WERI-Rb-1 (cell line): ENCODE measurements at regions not wholly inside any gene's neighbourhood (a gene's known extent, or its start where the extent isn't known, plus 50 kb on each side); places are given as distances from the start of the nearest gene placed in this dataset.

Experiments
- DNase-seq: peaks from one replicate; pipeline ENCODE4 v3.0.0-alpha.2; 2020
- H3K27ac ChIP-seq: fragments of 250-450 bp; sonication (Bioruptor Pico); 2 replicates; pipeline ENCODE4 v1.5.1; 2020; ENCODE audit warnings: mild to moderate bottlenecking, moderate library complexity
- H3K27me3 ChIP-seq: fragments of 250-450 bp; sonication (Bioruptor Pico); 2 replicates; pipeline ENCODE4 v1.5.1; 2021; ENCODE audit warnings: mild to moderate bottlenecking, low read depth, moderate library complexity; ENCODE audit not compliant: insufficient read depth, severe bottlenecking
- H3K36me3 ChIP-seq: fragments of 250-450 bp; sonication (Bioruptor Pico); 2 replicates; pipeline ENCODE4 v1.5.1; 2020; ENCODE audit warnings: mild to moderate bottlenecking, moderate library complexity
- H3K4me3 ChIP-seq: 2 replicates; pipeline ENCODE4 v1.5.1; 2011; ENCODE audit warnings: low read depth, mild to moderate bottlenecking, control low read depth, low read length
- H3K9me3 ChIP-seq: fragments of 250-450 bp; sonication (Bioruptor Pico); 2 replicates; pipeline ENCODE4 v1.5.1; 2021; ENCODE audit warnings: mild to moderate bottlenecking, moderate library complexity; ENCODE audit not compliant: severe bottlenecking
- CTCF ChIP-seq: IDR thresholded peaks from 2 replicates; pipeline ENCODE4 v1.5.1; 2011; ENCODE audit warnings: low read depth, mild to moderate bottlenecking, control low read depth, inconsistent platforms, low read length

DNA sequence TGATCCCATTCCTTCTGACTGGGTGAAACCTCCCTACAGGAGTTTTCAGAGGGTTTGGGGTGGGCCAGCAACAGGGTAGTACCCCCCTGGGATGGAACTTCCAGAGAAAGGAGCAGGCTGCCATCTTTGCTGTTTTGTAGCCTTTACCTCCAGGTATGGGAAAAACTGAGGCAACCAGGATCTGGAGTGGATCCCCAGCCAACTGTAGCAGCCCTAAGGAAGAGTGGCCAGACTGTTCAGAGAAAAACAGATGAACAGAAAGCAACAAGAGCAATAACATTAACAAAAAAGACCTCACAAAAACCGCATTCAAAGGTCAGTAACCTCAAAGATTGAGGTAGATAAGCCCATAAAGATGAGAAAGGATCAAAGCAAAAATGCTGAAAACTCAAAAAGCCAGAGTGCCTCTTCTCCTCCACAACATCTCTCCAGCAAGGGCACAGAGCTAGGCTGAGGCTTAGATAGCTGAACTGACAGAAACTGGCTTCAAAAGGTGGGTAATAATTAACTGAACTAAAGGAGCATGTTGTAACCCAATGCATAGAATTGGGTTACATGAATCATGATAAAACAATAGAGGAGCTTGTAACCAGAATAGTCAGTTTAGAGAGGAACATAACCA lies 1288.6 kb upstream of the CNTN5 start:
- no peak overlapping the region for H3K27ac ChIP-seq
- H3K27me3 ChIP-seq = no peaks in the 10 kb centered on the region
- TF ChIP-seq CTCF = no peak
- H3K9me3 ChIP-seq = no peaks in the 10 kb centered on the region
- H3K4me3 ChIP-seq = no peak overlapping the region
- DNase-seq = no peak
- no peaks in the 10 kb centered on the region for H3K36me3 ChIP-seq

- Histone ChIP-seq H3K4me3 (no peak overlapping the region), H3K27me3 (no peaks in the 10 kb centered on the region), H3K27ac (no peak overlapping the region), H3K36me3 (no peaks in the 10 kb centered on the region), H3K9me3 (peaks cover 6% of the 10 kb centered on the region)
- no peak for TF ChIP-seq CTCF
- no peak for DNase-seq
Measured at GRCh38 chr11:97738751-97739150, 1282.0 kb upstream of the CNTN5 start.

- no peak for DNase-seq
- TF ChIP-seq CTCF = no peak
- Histone ChIP-seq H3K27me3 (no peaks in the 10 kb centered on the region), H3K36me3 (no peaks in the 10 kb centered on the region), H3K9me3 (peaks cover 6% of the 10 kb centered on the region), H3K4me3 (no peak overlapping the region), H3K27ac (no peak overlapping the region)
Measured at GRCh38 chr11:97739932-97740800, 1280.6 kb upstream of the CNTN5 start.

DNA sequence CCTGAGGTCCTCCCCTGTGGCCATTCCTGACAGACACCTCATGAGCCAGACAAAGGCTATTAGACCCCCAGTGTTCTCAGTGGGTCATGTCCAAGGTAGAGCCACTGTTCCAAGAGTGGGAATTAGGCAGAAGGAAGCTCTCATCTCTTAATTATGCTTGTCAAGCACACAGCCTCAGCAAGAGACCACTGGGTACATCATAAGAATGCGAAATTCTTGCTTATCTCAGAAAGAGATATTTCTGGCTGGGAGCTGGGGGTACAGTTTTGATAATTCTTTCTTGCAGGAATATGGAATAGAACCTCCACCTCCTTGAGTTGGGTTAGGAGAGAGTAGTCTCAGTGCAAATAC lies 1280.0 kb upstream of the CNTN5 start:
- no peak overlapping the region for H3K4me3 ChIP-seq
- H3K36me3 ChIP-seq = no peaks in the 10 kb centered on the region
- DNase-seq = no peak
- peaks cover 6% of the 10 kb centered on the region for H3K9me3 ChIP-seq
- no peaks in the 10 kb centered on the region for H3K27me3 ChIP-seq
- no peak overlapping the region for H3K27ac ChIP-seq
- no peak for TF ChIP-seq CTCF

DNA sequence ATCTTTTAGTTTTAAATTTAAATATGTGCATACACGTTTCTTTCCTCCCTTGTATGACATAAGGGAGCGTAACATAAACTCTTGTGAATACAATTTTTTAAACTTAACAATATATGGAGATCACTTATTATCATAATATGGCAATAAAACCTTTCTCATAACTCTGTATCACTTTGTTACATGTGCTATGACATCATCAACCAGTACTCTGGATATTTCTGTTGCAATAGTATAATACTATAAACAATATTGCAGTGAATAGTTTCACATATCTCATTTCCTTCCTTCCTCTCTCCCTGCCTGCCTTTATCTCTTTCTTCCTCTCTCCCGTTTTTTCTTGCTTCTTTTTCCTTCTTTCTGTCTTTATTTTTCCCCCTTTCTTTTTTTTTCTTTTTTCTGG lies 1278.0 kb upstream of the CNTN5 start:
- Histone ChIP-seq H3K4me3 (no peak overlapping the region), H3K27me3 (no peaks in the 10 kb centered on the region), H3K27ac (no peak overlapping the region), H3K9me3 (peaks cover 6% of the 10 kb centered on the region), H3K36me3 (no peaks in the 10 kb centered on the region)
- TF ChIP-seq CTCF = no peak
- DNase-seq = no peak
